Esophagus muscularis mucosa (tissue), 4 donors: ENCODE measurements at regions not wholly inside any gene's neighbourhood (a gene's known extent, or its start where the extent isn't known, plus 50 kb on each side); places are given as distances from the start of the nearest gene placed in this dataset.

Experiments
- DNase-seq: peaks from one replicate; pipeline ENCODE4 v3.0.0-alpha.2; 2017; ENCODE audit errors: extremely low spot score
- H3K27ac ChIP-seq, 4 donors: fragments of 200-600 bp; sonication (generic); replicated peaks in 1 of 4; 1 replicate in 3 of 4; 2 replicates in 1 of 4; pipeline ENCODE4 v1.5.1; 2016 to 2019; ENCODE audit warnings: mild to moderate bottlenecking in 1 of 4
- H3K27me3 ChIP-seq, 4 donors: fragments of 200-600 bp; sonication (generic); one replicate each; pipeline versions ENCODE4 v1.5.1 to v1.6.0; 2016 to 2019
- H3K36me3 ChIP-seq, 4 donors: fragments of 200-600 bp; sonication (generic); one replicate each; pipeline ENCODE4 v1.5.1; 2016 to 2019
- H3K4me1 ChIP-seq, 4 donors: fragments of 200-600 bp; sonication (generic); one replicate each; pipeline ENCODE4 v1.5.1; 2016 to 2019
- H3K4me3 ChIP-seq, 4 donors: fragments of 200-600 bp; sonication (generic); 1 replicate in 2 of 4; 2 replicates in 2 of 4; pipeline ENCODE4 v1.5.1; 2016 to 2019; ENCODE audit warnings: mild to moderate bottlenecking in 4 of 4, moderate library complexity in 1 of 4
- H3K9me3 ChIP-seq, 4 donors: fragments of 200-600 bp; sonication (generic); 1 replicate in 3 of 4; 2 replicates in 1 of 4; pipeline ENCODE4 v1.5.1; 2016 to 2019
- CTCF ChIP-seq, 3 experiments: fragments of 200-600 bp in 2 of 3; fragments of 450-650 bp in 1 of 3; sonication (generic) in 2 of 3; IDR thresholded peaks; one replicate each; pipeline ENCODE4 v1.5.1; 2017 to 2019; ENCODE audit warnings: antibody characterized with exemption in 3 of 3, mild to moderate bottlenecking in 2 of 3, moderate library complexity in 1 of 3
- EP300 ChIP-seq: sonication (generic); formaldehyde crosslinking; IDR thresholded peaks from one replicate; pipeline ENCODE4 v1.6.1; 2017; ENCODE audit warnings: antibody characterized with exemption
- POLR2A ChIP-seq: fragments of 450-650 bp; IDR thresholded peaks from one replicate; pipeline ENCODE4 v1.6.1; 2017; ENCODE audit warnings: antibody characterized with exemption, moderate library complexity, mild to moderate bottlenecking, low read depth
- POLR2AphosphoS5 ChIP-seq, 2 donors: sonication (generic); formaldehyde crosslinking; IDR thresholded peaks; one replicate each; pipeline ENCODE4 v1.6.1; 2017; ENCODE audit warnings: antibody characterized with exemption in 2 of 2
- WGBS: methylation state at CpG from one replicate; pipeline ENCODE4 v1.1.5; 2018; 5-methylcytosine and 5-hydroxymethylcytosine counted together
- intact Hi-C: fragments of 100-400 bp; cut with DNase I; formaldehyde crosslinking; loops from one replicate; pipeline ENCODE4 v1.15.1; 2023

- Histone ChIP-seq H3K27me3 (peaks cover 0 to 12% (median 0%) of the 10 kb centered on the region in 4 donors), H3K9me3 (peaks cover 0 to under 1% (median under 1%) of the 10 kb centered on the region in 4 donors), H3K36me3 (no peaks in the 10 kb centered on the region), H3K27ac (no peak overlapping the region), H3K4me1 (no peaks in the 10 kb centered on the region), H3K4me3 (no peak overlapping the region)
- TF ChIP-seq POLR2A, result no peak
- no peak for TF ChIP-seq CTCF (IDR thresholded peaks at IDR 0.05)
- no peak for TF ChIP-seq POLR2AphosphoS5 (IDR thresholded peaks at IDR 0.05)
- TF ChIP-seq EP300, result no peak
- 58% methylated on average over 2 of the region's 2 CpGs for WGBS
- DNase-seq, result no peak
- intact Hi-C loops, result no loop called here
Observed at GRCh38 chr1:147472489-147472888, 68.8 kb upstream of the BCL9 start.

- DNase-seq, result no peak
- H3K27me3 ChIP-seq, result peaks cover 0 to 11% (median 0%) of the 10 kb centered on the region in 4 donors
- intact Hi-C loops, result no loop called here
- no peaks in the 10 kb centered on the region for H3K4me1 ChIP-seq
- TF ChIP-seq POLR2A (no peak), EP300 (no peak), CTCF (IDR thresholded peaks at IDR 0.05) (no peak), POLR2AphosphoS5 (IDR thresholded peaks at IDR 0.05) (no peak)
- H3K27ac ChIP-seq, result no peak overlapping the region
- peak overlapping the region in 1 of 4 donors; percentile 11 for H3K4me3 ChIP-seq
- no peaks in the 10 kb centered on the region for H3K9me3 ChIP-seq
- no peaks in the 10 kb centered on the region for H3K36me3 ChIP-seq
- 52% methylated on average over 5 of the region's 5 CpGs for WGBS
Observed at GRCh38 chr1:147472966-147473732, 68.2 kb upstream of the BCL9 start.

GRCh38 chr1:147473733-147474049 is 67.6 kb upstream of the BCL9 start:
- no peaks in the 10 kb centered on the region for H3K36me3 ChIP-seq
- DNase-seq, result no peak
- H3K27ac ChIP-seq, result no peak overlapping the region
- no peak for TF ChIP-seq POLR2AphosphoS5 (IDR thresholded peaks at IDR 0.05)
- no peak for TF ChIP-seq CTCF (IDR thresholded peaks at IDR 0.05)
- TF ChIP-seq EP300, result no peak
- TF ChIP-seq POLR2A, result no peak
- peaks cover 0 to 6% (median 0%) of the 10 kb centered on the region in 4 donors for H3K27me3 ChIP-seq
- intact Hi-C loops, result no loop called here
- no peak overlapping the region for H3K4me3 ChIP-seq
- no peaks in the 10 kb centered on the region for H3K9me3 ChIP-seq
- H3K4me1 ChIP-seq, result no peaks in the 10 kb centered on the region

- H3K36me3 ChIP-seq, result no peaks in the 10 kb centered on the region
- DNase-seq, result no peak
- TF ChIP-seq POLR2AphosphoS5 (IDR thresholded peaks at IDR 0.05), result no peak
- TF ChIP-seq POLR2A, result no peak
- TF ChIP-seq CTCF (IDR thresholded peaks at IDR 0.05), result no peak
- TF ChIP-seq EP300, result no peak
- H3K4me3 ChIP-seq, result no peak overlapping the region
- H3K9me3 ChIP-seq, result no peaks in the 10 kb centered on the region
- intact Hi-C loops, result no loop called here
- 78% methylated on average over 3 of the region's 3 CpGs for WGBS
- no peaks in the 10 kb centered on the region for H3K4me1 ChIP-seq
- H3K27me3 ChIP-seq, result no peaks in the 10 kb centered on the region
- no peak overlapping the region for H3K27ac ChIP-seq
Observed at GRCh38 chr1:147475488-147475887, 65.8 kb upstream of the BCL9 start.

GRCh38 chr1:147478521-147478920 is 62.8 kb upstream of the BCL9 start:
- H3K4me1 ChIP-seq, result no peaks in the 10 kb centered on the region
- H3K27me3 ChIP-seq, result peaks cover 0 to 3% (median 0%) of the 10 kb centered on the region in 4 donors
- no peaks in the 10 kb centered on the region for H3K36me3 ChIP-seq
- H3K27ac ChIP-seq, result no peak overlapping the region
- TF ChIP-seq CTCF (IDR thresholded peaks at IDR 0.05) (no peak), EP300 (no peak), POLR2A (no peak), POLR2AphosphoS5 (IDR thresholded peaks at IDR 0.05) (no peak)
- no peaks in the 10 kb centered on the region for H3K9me3 ChIP-seq
- 88% methylated on average over 4 of the region's 4 CpGs for WGBS
- DNase-seq, result no peak
- intact Hi-C loops, result no loop called here
- H3K4me3 ChIP-seq, result no peak overlapping the region
